Kidney (tissue), 13 donors: ENCODE measurements at regions not wholly inside any gene's neighbourhood (a gene's known extent, or its start where the extent isn't known, plus 50 kb on each side); places are given as distances from the start of the nearest gene placed in this dataset.

Experiments
- DNase-seq, 5 donors: peaks; one replicate each; pipeline ENCODE4 v3.0.0-alpha.2; 2013 to 2020
- FAIRE-seq: peaks from 2 replicates; lab custom pipeline; 2012; peaks lifted over from hg19 to GRCh38; lab: Jason Lieb, UNC
- H3K27ac ChIP-seq, 2 donors: one replicate each; pipeline ENCODE4 v1.7.0; 2013; ENCODE audit warnings: low read depth in 2 of 2, low read length in 2 of 2, inconsistent platforms in 1 of 2
- H3K27me3 ChIP-seq: one replicate; pipeline ENCODE4 v1.7.1; 2013; ENCODE audit warnings: low read length, inconsistent platforms; ENCODE audit not compliant: control insufficient read depth, insufficient read depth
- H3K36me3 ChIP-seq, 3 donors: one replicate each; pipeline versions ENCODE4 v1.7.0 to v1.7.1; 2013; ENCODE audit warnings: low read length in 3 of 3, control low read depth in 1 of 3, inconsistent platforms in 1 of 3; ENCODE audit not compliant: insufficient read depth in 3 of 3, control insufficient read depth in 2 of 3
- H3K4me1 ChIP-seq, 3 donors: one replicate each; pipeline versions ENCODE4 v1.7.0 to v1.7.1; 2013; ENCODE audit warnings: low read length in 3 of 3, inconsistent platforms in 1 of 3, low read depth in 1 of 3; ENCODE audit not compliant: control insufficient read depth in 2 of 3, insufficient read depth in 2 of 3
- H3K4me3 ChIP-seq, 3 donors: one replicate each; pipeline versions ENCODE4 v1.7.0 to v1.8.1; 2013; ENCODE audit warnings: low read length in 3 of 3, control low read depth in 1 of 3, inconsistent platforms in 1 of 3
- H3K9ac ChIP-seq, 3 donors: one replicate each; pipeline versions ENCODE4 v1.7.0 to v1.7.1; 2013; ENCODE audit warnings: low read length in 3 of 3, control low read depth in 1 of 3, inconsistent platforms in 1 of 3
- H3K9me3 ChIP-seq, 3 donors: one replicate each; pipeline versions ENCODE4 v1.7.0 to v1.7.1; 2013; ENCODE audit warnings: low read length in 3 of 3, control low read depth in 1 of 3, inconsistent platforms in 1 of 3; ENCODE audit not compliant: control insufficient read depth in 2 of 3, insufficient read depth in 1 of 3
- intact Hi-C: fragments of 100-400 bp; cut with DNase I; formaldehyde crosslinking; loops from one replicate; pipeline ENCODE4 v1.11.1; 2022
- TF ChIP-seq, protein P1 (sequence below): IDR thresholded peaks from 3 replicates; pipeline ENCODE4 v1.5.1; 2012; ENCODE audit warnings: mild to moderate bottlenecking, moderate library complexity, borderline replicate concordance; ENCODE audit not compliant: insufficient read depth; ENCODE audit errors: extremely low read depth
- donor health status: control.
- donor health status: control.
- donor health status: control.
- donor health status: control.
- donor health status: control.
- donor health status: DM: yes; HTN: yes; CAD: no.
- donor health status: Normal renal cell carcinoma (clear cell type).

GRCh38 chr7:116139807-116140206 is 70.5 kb upstream of the TES start:
- no peak for DNase-seq
- Histone ChIP-seq H3K36me3 (no peaks in the 10 kb centered on the region), H3K9ac (no peak overlapping the region), H3K27ac (no peak overlapping the region), H3K4me3 (no peak overlapping the region), H3K27me3 (no peaks in the 10 kb centered on the region), H3K4me1 (no peaks in the 10 kb centered on the region), H3K9me3 (no peaks in the 10 kb centered on the region)
- TF ChIP-seq, protein P1, sequence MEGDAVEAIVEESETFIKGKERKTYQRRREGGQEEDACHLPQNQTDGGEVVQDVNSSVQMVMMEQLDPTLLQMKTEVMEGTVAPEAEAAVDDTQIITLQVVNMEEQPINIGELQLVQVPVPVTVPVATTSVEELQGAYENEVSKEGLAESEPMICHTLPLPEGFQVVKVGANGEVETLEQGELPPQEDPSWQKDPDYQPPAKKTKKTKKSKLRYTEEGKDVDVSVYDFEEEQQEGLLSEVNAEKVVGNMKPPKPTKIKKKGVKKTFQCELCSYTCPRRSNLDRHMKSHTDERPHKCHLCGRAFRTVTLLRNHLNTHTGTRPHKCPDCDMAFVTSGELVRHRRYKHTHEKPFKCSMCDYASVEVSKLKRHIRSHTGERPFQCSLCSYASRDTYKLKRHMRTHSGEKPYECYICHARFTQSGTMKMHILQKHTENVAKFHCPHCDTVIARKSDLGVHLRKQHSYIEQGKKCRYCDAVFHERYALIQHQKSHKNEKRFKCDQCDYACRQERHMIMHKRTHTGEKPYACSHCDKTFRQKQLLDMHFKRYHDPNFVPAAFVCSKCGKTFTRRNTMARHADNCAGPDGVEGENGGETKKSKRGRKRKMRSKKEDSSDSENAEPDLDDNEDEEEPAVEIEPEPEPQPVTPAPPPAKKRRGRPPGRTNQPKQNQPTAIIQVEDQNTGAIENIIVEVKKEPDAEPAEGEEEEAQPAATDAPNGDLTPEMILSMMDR, result no peak
- intact Hi-C loops, result no loop called here
- no peak for FAIRE-seq

DNA sequence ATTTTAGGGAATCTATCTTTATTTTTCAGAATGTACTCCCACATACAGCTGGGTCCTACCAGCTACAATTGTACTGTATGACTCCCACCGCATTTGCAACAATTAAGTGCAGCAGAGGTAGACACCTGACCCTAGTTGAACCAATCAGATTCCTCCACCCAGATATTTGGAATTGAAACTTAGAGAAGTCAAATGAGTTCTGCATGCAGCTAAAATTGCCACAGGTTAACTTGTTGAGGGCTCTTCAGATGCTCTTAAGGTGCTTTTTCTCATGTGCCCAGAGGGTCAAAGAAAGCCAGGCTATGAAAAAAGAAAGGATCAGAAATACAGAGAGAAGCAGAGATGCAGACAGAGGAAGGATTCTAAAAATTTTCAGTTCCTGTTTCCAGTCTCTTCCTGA is 68.0 kb upstream of the TES start:
- no peak for DNase-seq
- H3K27me3 ChIP-seq, result no peaks in the 10 kb centered on the region
- intact Hi-C loops, result no loop called here
- no peaks in the 10 kb centered on the region for H3K4me1 ChIP-seq
- no peak overlapping the region for H3K9ac ChIP-seq
- H3K4me3 ChIP-seq, result no peak overlapping the region
- H3K27ac ChIP-seq, result no peak overlapping the region
- no peaks in the 10 kb centered on the region for H3K9me3 ChIP-seq
- TF ChIP-seq, protein P1, result no peak
- no peaks in the 10 kb centered on the region for H3K36me3 ChIP-seq
- no peak for FAIRE-seq

DNA sequence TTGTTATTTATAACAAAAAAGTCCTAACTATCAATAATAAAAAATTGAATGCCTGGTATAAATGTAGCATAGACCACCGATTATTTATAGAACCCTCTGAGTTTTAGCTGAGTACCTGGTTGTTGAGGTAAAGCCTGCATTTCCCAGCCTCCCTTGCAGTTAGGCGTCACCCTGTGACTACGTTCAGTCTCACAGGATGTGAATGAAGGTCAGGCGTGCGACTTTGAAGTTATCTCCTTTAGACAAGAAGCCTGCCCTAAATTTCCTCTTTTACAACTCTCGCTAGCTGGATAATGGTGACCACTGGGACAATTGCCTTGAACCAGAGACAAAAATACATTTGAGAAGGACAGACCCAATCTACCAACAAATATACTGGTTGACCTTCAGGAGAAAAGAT is 67.5 kb upstream of the TES start:
- Histone ChIP-seq H3K4me3 (no peak overlapping the region), H3K27me3 (no peaks in the 10 kb centered on the region), H3K4me1 (no peaks in the 10 kb centered on the region), H3K9ac (no peak overlapping the region), H3K9me3 (no peaks in the 10 kb centered on the region), H3K27ac (no peak overlapping the region), H3K36me3 (no peaks in the 10 kb centered on the region)
- intact Hi-C loops, result no loop called here
- no peak for DNase-seq
- no peak for FAIRE-seq
- TF ChIP-seq, protein P1, result no peak

DNA sequence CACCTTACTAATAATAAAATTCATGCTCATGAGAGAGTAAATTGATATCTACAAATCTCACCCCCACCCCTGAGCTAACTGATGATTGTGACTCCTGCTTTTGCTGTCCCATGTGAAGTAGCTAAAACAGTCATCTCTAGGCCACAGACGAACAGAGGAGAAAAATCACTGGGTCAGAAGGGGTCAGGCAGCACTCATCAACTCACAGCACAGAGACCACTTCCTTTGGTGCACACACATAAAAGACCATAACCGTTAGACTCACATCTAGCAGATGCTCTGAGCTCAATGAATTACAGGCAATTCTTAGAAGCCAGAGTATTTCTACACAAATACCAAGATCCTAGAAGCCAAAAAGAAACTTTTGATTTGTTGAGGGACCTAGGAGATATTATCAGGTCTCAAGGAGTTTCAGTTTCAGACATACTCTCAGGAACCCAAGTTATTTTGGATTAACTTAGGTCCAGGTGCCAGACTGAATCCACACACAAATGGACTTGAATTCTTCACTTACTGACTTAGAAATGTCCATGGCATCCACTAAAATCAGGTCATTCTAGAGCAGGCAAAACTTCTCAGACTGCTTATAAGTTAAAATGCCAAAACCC is 65.0 kb upstream of the TES start:
- intact Hi-C loops, result no loop called here
- H3K9ac ChIP-seq, result no peak overlapping the region
- FAIRE-seq (no peak), DNase-seq (no peak)
- H3K4me1 ChIP-seq, result no peaks in the 10 kb centered on the region
- H3K9me3 ChIP-seq, result no peaks in the 10 kb centered on the region
- no peaks in the 10 kb centered on the region for H3K27me3 ChIP-seq
- TF ChIP-seq, protein P1, result no peak
- no peaks in the 10 kb centered on the region for H3K36me3 ChIP-seq
- no peak overlapping the region for H3K4me3 ChIP-seq
- no peak overlapping the region for H3K27ac ChIP-seq
